ENCODE measurements at regions not wholly inside any gene's neighbourhood (a gene's known extent, or its start where the extent isn't known, plus 50 kb on each side); places are given as distances from the start of the nearest gene placed in this dataset.
"Not testable (repeated sequence)": the region's sequence is repeated elsewhere in the genome, so short reads cannot be mapped to it uniquely, and the experiment has no call there.

DNA sequence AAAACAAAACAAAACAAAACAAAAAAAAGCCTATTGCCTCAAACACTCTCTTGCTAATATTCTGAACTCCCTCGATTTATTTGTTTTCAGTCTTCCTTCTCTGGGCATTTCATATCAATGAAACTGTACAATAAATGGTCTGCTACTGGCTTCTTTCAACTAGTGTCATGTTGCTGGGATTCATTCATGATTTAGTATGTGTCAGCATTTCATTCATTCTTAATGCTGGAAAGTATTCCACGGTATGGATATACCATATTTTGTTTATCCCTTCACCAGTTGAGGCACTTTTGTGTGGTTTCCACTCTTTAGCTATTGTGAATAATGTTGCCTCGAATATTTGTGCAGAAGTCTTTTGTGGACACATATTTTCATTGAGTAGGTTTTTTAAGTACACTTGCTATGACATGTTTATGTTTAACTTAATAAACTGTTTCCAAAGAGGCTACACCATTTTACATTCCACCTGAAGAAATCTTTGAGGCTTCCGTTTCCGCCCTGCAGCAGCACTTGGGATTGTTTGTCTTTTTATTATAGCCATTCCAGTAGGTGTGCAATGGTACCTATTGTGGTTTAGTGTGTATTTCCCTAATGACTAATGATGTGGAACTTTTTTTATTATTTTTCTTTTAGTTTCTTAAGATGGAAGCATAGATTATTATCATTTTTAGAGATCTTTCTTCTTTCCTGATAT lies 543.6 kb upstream of the SOX11 start:
- no peak for DNase-seq (ENCODE audit: low read depth)

DNA sequence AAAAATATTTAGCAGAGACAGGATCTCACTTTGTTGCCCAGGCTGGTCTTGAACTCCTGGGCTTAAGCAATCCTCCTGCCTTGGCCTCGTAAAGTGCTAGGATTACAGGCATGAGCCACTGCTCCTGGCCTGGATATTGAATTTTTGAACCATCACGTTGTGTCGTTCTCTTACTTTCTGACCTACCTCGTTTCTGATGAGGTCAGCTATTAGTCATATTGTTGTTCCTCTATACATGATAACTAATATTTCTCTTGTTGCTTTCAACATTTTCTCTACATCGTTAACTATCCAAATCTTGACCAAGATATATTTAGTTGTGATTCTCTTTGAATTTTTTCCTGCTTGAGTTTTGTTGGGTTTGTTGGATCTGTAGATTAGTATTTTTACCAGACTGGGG lies 541.3 kb upstream of the SOX11 start:
- no peak for DNase-seq (ENCODE audit: low read depth)

DNA sequence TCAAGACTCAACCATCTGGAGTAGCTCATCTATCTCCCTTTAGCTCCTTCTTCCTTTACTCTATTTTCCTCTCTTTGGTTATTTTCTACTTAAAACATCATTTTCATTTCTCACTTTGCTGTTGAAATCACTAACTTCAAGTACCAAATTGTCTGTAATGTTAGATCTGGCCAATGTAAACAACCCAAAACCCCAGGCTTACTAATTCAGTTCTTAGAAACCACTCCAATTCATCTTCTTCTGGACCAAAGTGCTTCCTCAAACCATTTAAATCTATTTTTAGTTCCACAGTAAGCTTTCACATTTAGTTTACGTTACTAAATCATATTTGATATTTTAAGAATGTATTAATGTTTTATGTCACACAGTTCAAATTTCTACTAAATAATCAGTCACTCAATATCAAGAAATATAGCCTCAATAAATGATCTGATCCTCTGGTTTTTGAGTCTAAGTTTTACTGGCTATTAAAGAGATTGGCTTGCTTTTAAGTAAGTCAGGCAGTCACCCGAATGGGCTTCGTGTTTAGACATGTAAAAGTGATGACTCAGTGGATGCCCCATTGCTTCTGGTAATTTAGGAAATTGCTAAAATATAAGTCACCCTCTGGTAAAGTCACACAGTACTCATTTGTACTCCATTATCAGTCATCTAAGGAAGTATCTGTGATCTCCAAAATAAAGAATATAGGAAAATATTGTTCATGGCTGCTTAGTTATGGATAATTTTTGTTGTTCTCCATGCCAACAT lies 527.2 kb upstream of the SOX11 start:
- peak; percentile 80 for DNase-seq (ENCODE audit: low read depth)

DNA sequence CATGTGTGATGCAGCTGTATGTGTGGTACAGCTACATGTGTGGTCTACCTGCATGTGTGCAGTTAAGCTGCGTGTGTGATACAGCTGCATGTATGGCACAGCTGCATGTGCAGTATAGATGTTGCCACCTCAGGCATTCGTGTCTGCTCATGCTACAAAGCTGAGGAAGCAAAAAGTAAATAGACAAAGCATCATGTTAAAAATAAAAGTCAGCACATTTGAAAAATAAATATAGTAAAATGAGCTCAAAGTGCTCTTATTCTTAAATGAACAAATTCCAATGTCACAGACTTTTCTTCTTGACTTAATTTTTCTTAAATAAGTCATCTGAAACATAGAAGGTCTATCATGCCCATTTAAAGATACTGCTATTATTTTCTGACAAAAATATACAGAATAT lies 519.3 kb upstream of the SOX11 start:
- DNase-seq (ENCODE audit: low read depth), result no peak

DNA sequence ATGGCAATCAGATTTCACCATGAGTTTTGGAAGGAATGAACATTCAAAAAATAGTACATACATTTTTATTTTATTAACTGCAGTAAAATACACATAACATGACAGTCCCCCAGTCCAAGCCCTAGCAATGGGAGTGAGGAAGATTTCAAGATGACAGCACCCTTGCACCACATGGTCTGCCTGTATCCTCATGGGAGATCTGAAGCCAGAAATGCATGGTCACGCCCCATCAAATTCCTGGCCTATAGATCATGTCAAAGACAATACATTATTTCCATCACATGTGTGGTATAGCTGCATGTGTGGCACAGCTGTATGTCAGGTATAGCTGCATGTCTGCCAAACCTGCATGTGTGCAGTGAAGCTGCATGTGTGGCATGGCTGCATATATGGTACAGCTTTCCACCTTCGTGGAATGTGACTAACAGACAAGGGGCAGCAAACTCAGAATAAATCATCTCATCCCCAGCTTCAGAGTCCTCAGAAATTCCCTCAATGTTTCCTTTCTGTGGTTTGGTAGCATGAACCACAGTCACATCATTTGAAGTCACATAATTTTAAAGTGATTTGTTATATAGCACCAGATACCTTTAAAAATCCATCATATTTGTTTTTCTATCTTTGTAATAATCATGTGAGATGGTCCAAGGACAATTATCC lies 518.2 kb upstream of the SOX11 start:
- DNase-seq (ENCODE audit: low read depth), result no peak

DNA sequence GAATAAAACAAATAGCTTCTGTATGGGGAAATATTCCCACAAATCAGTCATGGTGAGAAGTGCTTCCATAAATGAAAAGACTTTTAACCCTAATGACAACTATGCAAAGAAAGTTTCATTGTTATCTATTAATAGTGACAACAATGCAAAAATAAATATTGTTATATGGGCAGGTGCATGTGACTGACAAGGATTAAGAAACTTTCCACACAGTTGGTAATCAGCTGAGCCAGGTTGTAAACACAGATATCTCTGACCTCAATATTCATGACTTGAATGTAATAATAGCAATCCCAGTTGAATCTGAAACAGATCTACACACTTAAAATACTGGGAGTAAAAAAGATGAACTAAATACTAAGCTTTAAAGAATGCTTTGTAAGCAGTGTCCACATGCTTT lies 517.0 kb upstream of the SOX11 start:
- DNase-seq (ENCODE audit: low read depth), result no peak

DNA sequence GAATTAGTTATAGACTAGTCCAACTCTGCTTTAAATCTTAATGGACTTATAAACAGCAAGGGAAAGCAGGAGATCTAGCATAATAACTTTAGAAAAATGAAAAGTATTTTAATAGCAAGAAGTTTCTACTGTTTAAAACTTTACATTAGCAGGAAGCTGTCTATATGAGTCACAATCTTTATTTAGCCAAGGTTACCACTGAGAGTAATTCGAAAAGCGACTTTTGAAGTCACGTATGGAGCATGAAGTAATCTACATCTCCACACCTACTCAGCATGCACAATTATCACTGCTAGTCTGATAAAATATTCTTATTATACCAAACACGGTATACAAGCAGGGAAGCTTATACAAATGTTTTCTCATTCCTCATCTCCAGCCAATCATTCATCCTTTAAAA lies 515.4 kb upstream of the SOX11 start:
- peak; percentile 34 for DNase-seq (ENCODE audit: low read depth)

DNA sequence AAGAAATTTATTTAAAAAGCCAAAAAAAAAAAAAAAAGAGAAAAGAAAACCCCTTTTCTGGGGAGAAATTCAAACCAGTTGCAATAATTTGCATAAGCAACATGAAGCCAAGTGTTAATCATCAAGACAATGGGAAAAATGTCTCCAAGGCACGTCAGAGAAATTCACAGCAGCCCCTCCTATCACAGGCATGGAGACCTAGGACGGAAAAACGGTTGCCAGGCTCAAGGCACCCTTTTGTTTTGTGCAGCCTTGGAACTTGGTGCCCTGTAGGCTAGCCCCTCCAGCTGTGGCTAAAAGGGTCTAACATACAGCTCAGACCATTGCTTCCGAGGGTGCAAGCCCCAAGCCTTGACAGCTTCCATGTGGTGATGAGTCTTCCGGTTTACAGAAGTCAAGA lies 509.2 kb upstream of the SOX11 start:
- no peak for DNase-seq (ENCODE audit: low read depth)

DNA sequence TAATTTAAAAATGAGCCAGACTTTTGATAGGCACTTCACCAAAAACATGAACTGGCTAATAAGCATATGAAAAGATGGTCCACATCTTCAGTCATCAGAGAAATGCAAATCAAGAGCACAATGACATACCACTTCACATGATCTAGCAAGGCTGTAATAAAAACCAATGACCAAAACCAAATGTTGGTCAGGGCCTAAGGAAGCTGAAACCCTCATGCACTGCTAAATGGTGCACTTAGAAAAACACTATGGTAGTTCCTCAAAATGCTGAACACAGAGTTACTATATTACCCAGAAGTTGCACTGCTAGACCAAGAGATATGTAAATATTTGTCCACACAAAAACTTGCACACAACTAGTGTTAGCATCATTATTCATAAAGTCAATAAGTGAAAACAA lies 504.9 kb upstream of the SOX11 start:
- DNase-seq (ENCODE audit: low read depth), result no peak

DNA sequence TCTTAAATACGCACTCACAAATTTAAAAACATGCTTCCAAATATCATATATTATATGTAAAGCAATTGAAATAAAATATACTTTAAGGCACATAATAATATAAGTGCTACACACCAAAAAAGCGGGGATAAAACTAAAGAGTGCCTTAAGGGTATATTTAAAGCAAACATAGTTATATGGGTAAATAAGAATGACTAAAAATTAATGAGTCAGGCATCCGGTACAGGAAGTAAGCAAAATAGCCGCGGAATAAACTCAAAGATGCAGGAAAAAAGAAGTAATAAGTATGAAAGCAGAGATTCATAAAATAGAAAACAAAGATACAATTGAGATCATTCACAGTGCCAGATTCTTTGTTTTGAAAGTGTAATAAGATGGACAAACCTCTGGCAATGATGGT lies 503.5 kb upstream of the SOX11 start:
- no peak for DNase-seq (ENCODE audit: low read depth)

DNA sequence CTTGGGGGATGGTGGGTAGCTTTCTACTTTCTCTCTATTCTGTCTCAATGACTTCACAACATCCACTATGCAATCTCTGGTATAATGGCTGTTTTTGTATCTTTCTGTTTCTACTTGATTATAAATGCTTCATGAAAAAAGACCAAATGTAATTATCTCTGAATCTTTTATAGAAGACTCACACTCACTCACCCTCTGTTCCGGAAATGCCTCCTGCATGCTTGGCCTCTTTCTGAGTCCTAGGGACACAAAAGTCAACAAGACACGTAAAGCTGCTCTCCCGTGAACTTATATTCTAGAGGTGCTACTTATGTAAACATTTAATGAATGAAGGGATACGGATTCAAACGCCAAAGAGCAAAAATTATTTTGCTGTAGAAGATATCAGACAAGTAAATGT lies 502.2 kb upstream of the SOX11 start:
- no peak for DNase-seq (ENCODE audit: low read depth)

DNA sequence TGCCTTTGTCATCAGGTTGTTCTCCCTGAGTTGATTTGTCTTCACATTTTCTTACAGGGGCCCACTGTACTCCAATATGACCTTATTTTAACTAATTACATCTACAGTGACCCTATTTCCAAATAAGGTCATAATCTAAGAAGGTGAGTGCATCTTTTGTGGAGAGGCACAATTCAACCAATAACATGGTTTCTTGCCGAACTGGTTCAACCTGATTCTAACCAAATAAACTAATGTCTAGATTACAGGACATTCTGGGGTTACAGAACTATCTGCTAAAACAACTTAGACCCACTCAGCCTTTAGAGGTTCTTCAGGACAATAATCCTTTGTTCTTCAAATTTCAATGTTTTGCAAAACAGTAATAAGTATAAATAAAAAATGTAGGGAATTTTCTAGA lies 496.5 kb upstream of the SOX11 start:
- no peak for DNase-seq (ENCODE audit: low read depth)

DNA sequence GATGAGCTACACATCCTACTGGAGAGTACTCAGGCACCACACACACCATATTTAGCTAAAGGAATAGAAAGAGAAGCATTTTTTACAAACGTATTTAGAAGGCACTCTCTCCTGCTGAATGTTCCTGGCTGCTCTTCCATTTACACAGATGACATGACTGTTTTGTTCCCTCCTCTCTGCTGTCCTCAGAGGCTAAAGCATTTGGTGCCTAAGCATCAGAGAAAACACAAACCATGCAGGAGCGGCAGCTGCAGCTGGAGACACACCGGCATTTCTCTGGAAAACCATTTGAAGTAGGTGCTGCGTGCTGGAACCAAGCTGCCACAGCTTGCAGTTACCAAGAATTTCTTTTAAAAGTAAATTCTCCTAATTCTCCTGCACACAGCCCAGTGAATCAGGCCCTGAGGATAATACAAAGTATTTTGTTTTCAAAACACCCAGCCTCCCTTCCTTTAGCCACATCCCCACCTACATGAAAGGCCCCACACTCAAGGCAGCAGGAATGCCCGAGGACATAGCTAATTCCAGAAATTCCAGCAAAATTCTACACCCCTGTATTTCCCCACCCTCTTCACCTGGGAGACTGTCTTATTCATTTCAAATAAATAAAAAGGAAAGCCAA lies 488.9 kb upstream of the SOX11 start:
- DNase-seq (ENCODE audit: low read depth), result no peak

DNA sequence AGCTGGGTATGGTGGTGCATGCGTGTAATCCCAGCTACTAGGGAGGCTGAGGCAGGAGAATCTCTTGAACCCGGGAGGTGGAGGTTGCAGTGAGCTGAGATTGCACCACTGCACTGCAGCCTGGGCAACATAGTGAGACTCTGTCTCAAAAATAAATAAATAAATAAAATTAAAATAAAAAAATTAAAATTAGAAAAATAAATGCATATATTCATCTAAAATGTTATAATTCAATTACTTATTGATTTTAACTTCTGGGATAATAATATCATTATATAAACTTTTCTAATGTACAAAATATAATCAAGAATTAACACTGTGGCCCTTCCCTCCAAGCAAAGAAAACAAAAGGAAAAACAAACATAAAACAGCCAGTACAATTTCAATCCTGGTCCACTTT lies 485.4 kb upstream of the SOX11 start:
- not testable (repeated sequence) for DNase-seq (ENCODE audit: low read depth)

DNA sequence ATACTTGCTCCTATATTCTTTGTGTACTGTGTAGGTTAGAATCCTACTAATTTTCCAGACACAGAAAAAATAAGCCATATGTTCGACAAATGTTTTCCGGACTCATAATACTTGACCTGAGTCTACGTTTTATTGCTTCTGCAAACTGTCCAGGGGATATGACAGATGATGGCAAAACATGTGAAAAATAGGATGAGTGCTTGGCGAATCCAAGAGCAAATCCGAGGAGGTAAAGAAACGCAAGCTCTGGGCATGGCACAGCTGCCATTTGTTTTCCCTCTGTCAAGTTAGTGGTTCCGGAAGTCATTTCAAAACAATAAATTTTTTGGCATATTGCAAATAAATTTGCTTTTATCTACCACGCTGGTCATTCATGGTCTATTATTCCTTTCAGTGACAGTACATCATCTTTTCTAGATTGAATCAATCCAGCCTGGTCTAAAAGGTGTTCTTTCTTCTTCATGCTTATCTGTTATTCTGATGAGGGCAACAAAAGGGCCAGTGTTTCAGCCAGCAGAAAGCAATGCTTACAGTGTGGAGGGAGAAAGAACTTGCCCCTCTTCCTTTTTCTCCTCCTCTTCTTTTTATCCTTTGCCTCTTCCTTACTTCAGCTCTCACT lies 476.1 kb upstream of the SOX11 start:
- no peak for DNase-seq (ENCODE audit: low read depth)

DNA sequence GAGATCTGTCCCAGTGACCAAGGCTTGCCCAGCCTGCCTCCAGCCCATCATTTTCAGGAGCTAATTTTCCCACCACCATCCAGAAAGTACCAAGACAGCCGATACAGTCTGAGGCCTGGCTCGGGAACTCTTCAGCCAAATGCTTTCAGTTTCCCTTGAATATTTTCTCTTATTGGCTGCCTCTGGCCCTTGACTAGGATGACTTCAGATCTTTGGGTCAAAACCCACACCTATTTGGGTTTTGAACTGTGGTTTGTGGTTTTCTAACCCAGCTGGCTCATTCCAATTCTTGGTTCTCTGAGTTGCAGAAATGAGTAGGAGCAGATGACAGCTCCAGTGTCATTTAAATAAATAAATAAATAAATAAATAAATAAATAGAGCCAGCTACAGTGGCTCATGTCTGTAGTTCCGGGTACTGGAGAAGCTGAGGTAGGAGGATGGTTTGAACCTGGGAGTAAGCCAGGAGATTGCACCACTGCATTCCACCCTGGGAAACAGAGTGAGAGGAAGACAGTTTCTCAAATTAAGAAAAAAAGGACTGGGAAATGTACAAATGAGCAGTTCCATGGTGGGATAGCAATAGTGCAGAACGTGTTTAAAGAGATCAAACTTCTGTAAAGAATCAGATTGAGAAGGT lies 465.0 kb upstream of the SOX11 start:
- DNase-seq (ENCODE audit: low read depth), result no peak

DNA sequence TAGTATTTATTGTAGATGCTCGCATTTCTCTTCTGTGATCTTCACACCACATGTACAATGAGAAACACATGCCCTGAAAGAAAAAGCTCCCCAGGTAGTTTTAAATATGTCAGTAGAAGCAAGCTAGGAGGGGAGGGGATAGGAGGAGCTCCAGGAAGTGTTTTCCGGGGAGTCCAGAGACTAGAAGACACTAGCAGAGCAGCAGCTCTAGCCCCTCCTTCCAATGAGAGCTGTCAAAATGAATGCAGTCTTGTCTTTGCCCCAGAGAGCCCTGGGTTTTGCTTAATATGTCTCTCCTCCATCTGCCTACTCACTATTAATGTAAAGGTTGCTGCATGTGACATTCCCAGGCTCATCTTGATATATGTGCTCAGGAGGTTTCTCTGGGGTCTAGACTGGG lies 462.6 kb upstream of the SOX11 start:
- no peak for DNase-seq (ENCODE audit: low read depth)

DNA sequence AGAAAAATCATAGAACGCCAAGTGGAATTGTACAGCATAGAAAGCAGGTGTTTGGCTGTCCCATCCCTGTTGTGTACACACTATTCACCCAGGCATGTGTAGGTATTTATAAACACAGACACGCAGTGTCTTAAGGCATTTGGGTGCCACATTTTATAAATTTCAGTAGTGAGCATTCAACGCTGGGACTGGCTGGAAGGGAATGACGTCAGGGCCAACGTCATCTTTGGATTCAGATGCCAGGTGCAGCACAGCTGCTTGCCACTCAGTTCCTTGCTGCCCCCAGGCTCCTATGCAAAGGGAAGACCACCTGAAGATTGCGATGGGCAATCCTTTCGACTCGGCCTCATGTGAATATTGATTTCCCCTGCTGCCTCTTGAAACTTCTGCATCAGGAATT lies 461.7 kb upstream of the SOX11 start:
- DNase-seq (ENCODE audit: low read depth), result no peak

DNA sequence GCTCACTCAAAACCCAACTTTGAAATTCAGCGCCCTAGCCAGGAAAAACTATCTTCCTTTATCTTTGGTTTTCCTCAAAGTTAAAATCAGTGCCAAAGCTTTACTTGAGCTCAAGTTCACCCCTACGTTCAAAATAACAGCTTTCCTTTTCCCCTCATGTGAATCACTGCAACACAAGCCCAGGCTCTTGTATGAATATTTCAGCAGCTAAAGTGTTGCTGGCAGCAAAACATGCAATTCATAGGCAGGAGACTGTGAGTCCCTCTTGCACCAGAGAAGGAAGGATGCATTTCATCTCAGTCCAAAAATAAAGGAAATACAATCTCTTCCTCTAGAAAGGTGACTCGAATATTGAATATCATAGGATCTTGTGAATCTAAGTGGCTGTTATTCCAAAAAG lies 461.3 kb upstream of the SOX11 start:
- no peak for DNase-seq (ENCODE audit: low read depth)

DNA sequence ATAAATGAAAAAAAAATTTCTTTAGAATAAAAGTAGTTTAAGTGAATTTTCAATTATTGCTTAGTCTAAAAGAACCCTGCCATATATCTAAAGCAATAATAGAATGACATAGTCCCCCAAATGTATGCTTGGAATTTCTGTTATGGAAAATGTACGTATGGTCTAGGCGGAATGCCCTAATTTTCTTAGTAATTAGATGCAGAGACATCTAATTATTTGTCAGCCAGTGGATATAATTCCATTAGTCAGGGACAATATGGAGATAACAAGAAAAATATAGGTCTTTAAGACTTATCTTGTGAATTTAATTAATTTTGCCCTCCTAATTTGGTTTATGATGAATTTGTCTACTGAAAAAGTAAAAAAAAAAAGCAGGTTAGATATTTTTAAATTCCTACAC lies 460.9 kb upstream of the SOX11 start:
- DNase-seq (ENCODE audit: low read depth), result no peak

DNA sequence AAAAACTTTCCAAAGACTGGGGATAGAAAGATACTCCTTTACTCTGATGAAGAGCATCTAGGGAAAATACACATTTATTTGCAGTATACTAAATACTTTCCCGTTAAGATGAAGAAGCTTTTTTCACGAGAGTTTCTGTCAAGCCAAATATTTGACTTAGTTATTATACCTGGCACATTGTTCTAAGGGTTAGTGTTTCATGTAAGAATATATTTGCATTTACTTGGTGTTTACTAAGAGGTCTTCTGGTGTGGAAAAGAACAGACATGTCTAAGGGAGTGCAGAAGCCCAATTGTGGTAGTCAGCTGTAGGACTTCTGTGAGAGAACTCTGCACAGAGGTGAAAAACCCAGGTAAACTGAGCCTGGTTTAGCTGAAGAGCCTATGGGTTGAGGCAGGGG lies 457.6 kb upstream of the SOX11 start:
- no peak for DNase-seq (ENCODE audit: low read depth)

DNA sequence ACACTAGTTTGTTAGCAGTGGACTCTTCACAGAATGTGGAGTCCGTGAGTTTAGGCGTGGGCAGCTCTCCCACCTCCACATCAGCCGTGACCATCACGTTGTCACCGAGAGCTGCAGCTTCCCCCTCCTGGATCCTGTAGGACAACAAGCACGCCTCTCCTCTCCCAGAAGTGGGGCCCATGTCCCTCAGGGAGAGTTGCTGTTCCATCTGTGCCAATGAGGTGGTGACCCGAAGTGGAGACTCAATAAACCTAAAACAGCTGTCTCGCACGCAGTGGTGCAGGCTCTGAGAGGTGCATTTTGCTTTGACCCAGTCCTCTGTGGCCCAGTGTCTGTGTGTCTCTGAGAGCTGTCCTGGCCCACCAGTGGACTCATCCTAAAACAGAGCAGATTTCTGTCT lies 456.5 kb upstream of the SOX11 start:
- no peak for DNase-seq (ENCODE audit: low read depth)
